ENCODE measurements at regions not wholly inside any gene's neighbourhood (a gene's known extent, or its start where the extent isn't known, plus 50 kb on each side); places are given as distances from the start of the nearest gene placed in this dataset.
"Not testable (repeated sequence)": the region's sequence is repeated elsewhere in the genome, so short reads cannot be mapped to it uniquely, and the experiment has no call there.

DNA sequence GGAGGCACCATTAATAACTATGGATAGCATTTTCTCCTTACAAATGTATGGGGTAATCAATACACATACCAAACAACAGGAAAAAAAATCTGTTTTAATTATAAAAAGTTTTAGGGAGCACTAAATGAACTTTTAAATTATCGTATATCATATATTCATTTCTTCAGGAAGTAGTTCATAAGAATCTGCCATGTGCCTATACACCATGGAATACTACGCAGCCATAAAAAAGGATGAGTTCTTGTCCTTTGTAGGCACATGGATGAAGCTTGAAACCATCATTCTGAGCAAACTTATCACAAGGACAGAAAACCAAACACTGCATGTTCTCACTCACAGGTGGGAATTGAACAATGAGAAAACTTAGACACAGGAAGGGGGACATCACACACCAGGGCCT lies 162.1 kb upstream of the RASA1 start:
- DNase-seq (ENCODE audit: low read depth): no peak

DNA sequence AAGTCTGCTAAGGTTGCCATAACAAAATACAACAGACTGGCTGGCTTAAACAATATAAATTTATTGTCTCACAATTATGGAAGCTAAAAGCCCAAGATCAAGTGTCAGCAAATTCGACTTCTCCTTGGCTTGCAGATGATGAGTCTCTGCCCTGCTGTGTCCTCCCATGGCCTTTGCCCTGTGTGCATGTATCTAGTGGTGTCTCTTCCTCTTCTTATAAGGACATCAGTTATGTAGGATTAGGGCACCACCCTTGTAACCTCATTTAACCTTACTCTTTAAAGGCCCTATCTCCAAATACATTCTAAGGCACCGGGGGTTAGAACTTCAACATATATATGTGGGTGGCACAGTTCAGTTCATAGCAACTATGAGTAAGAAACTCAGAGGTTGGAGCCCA lies 157.9 kb upstream of the RASA1 start:
- no peak for DNase-seq (ENCODE audit: low read depth)

DNA sequence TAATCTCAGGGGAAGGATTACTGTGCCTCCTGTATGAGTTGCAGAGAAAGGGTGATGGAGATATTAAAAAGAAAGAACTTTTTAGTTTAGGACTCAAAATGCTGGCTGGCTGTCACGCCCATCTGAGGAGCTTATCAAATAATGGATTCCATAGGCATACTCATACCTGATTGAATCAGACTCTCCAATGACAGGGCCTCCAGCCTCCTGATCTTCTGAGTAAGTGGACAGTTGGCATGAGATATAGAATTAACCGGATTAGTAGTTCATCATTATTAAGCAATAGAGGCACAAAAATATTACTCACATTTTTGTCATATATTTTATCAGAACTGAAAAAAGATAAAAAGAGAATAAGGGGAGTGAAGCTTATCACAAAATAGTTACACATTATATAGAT lies 157.0 kb upstream of the RASA1 start:
- no peak for DNase-seq (ENCODE audit: low read depth)

DNA sequence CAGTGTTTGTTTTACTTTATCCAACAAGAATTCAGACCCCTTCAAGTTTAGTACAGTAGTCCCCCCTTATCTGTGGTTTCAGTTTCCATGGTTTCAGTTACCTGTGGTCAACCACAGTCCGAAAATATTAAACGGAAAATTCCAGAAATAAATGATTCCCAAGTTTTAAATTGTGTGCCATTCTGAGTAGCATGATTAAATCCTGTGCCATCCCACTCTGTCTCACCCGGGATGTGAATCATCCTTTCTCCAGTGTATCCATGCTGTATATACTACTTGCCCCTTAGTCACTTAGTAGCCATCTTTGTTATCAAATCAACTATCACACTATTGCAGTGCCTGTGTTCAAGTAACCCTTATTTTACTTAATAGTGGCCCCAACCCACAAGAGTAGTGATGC lies 153.8 kb upstream of the RASA1 start:
- no peak for DNase-seq (ENCODE audit: low read depth)

DNA sequence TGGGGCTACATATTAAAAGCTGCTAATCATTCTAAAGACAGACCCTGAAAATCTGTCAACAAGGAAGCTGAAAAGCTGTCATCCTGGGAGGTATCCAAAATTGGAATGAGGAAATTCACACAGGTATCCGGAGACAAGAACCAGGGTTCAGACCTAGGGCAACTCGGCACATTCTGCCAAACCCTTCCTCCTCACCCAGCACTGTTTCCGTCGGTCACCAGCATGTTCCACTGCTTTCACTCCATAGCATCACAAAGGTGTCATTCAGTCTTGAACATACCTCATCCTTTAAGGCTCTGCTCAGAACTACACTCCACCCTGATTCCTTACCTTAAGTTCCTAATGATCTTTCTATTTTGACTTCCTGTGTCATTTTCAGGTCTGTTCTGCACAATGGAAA lies 153.1 kb upstream of the RASA1 start:
- DNase-seq (ENCODE audit: low read depth): no peak

DNA sequence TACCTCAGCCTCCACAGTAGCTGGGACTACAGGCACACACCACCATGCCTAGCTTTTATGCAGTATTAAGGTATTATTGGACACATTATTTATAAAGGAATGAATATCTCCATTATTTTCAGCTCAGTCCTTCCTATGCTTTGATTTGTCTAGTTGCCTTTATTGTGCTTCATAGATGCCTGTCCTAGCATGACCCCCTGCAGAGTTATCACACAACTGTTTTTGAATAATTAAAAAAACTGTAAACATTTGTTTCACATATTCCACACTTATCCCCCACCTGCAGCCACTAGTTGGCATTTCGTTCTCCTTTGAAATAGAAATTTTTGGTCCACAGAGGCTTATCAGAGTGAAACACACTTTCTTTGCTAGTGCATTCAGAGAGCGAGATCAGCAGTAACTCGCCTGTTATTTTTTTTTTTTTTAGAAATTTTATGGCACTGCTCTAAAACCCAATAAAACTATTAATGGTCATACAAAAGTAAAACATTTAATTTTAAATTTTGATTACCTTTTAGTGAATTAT lies 151.8 kb upstream of the RASA1 start:
- no peak for DNase-seq (ENCODE audit: low read depth)

DNA sequence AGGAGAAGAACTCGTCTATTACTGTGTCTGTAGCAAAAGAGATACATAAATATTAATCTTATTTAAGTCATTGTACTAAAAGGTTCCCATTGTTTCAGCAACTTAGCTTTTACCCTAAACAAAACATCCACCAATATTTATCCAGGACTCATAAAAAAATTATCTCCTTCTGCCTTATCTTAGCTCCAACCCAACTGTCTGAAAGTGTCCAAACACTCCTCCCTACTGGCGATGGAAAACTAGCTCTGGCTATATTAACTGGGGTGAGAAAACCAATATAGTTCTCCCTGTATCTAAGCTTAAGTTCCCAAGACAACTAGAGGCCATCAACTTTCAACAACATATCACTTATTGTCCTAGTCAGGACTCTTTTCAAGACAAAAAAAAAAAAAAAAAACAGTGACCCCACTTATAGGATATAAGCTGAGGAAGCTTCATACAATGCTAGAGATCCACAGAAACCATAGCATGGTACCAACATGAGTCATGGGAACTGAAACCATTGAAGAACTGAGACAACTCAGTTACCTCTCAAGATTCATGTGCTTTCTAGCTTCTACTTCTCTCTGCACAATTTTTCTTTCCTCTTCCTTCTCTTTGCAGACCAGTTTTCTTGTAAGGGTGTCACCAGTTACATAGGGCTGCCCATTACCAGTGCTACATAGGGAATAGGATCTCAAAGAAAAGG lies 150.7 kb upstream of the RASA1 start:
- DNase-seq (ENCODE audit: low read depth): no peak

DNA sequence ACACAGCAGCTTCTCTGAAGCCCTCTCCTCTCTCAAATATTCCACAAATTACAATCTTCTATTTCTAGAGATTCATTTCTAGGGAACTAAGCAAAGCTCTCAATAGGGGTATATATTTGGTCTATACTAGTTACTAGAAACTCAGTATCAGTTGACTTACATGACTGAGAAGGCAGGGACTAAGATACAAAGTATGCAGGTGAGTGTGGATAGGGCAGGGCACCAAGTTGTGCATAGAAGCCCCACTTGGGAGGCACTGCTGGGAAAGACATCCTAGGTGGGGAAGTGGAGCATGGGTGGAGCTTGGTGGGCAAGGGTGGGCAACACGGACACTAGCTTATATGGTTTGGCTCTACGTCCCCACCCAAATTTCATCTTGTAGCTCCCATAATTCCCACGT lies 148.1 kb upstream of the RASA1 start:
- DNase-seq (ENCODE audit: low read depth): no peak

DNA sequence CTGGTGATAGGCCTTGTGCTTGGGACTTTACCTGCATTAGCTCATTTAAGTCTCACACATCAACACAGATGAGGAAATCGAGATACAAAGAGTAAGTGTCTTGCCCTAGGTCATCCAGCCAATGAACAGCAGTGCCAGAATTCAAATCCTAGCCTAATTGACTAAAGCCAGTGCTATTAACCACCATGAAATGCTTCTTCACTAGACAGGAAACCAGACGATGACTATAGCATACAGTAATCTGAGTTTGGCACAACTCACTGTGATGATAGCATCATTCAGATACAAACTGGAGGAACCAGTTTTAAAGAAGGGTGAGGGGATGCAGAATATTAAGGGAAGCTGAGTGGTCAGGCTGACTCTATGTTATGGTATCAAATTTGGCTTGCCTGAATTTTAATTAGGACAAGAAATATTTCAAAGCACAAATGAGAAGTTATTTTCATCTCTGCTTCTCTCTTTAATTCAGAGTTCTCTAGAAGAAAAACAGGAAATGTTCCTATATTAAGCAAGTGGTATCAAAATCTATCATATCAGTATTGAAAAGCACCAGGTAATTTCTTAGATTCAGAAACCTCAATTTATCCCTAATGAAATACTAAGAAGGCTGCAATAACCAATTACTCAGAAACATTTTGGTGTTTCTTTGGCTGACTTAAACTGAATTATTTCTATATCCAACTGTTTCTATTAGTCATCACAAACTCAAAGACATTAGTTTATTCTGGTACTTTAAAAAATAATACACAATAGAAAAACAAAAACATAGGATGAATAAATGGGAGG lies 147.0 kb upstream of the RASA1 start:
- no peak for DNase-seq (ENCODE audit: low read depth)

DNA sequence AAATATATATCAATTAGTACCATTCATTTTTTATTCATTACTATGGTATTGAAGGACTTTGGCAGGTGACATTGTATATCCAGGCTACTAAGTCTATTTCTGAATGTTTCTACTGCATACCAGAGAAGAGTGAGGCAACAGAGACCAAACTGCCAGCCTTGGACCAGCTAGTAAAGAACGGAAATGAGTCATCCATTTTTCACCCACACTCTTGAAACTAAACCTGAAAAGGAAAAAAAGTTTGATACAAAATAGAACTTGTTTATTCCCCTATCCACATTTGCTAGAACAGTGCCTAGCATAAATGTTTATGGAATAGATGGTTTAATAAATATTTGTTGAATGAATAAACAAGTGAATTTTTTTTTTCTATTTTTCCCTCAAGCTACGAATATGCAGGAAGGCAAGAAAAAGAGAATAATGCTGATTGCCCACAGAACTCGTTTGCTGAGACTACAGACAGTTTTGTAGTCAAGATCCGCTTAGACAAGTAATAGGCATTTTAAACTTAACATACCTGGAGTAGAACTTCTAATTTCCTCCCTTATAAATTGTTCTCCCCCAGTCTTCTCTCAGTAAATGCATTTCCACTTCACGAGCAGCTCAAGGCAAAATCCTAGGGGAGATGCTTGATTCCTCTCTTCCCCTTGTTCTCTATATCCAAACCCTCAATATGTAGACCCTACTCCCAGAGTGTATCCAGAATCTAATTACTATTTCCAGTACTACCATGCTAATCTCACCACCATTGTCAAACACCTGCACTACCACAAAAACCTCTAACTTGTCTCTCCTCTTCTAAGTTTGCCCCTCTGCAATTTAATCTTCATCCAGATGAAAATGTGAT lies 146.2 kb upstream of the RASA1 start:
- DNase-seq (ENCODE audit: low read depth): no peak

DNA sequence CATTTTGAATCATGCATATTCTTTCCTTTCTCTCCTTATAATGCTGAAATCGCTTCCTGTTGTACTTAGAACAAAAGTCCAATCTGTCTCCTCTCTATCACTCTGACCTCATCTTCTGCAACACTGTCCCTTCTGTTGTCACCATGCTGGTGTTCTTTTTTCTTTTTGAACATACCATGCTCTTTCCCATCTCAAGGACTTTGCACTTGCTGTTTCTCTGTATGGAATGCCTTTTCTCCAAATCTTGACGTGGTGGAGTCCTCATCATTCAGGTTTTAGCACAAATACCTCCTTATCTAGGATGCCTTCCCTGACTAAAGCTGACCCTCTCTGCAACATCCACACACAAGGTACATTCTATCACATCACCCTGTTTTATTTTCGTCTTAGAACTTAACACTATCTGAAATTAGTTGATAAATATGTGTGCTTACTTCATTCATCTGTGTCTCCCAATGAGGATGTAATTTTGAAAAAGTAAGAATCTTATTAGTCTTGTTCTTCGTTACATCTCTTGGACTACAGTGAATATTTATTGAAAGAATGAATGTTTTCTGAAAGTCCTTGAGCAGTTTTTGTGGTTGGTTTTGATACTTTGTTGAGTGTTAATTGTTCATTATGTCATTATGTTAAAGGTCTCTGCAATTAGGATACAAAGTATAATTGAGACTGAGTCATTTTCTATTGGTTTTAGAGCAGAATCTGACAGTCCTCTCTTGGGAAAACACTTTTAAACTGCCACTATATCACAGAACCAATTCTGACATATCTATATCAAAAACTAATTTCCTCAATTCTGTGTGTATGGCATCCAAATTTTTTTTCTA lies 145.3 kb upstream of the RASA1 start:
- no peak for DNase-seq (ENCODE audit: low read depth)

DNA sequence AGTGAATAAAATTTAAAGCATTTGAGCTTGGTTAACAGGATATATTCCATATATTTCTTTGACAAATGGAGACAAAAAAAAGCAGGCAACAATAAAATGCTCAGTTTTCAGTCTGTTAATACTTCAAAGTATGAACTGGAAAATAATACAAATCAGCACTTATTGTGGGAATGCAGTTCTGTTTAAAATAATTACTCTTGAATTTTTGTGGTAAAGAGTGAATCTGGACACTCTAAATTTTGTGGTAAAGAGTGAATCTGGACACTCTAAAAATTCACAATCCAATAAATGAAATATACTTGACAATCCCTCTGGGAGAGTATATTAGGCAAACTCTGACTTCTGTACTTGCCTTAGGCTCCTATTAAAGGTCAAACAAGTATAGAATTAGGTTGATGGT lies 141.9 kb upstream of the RASA1 start:
- DNase-seq (ENCODE audit: low read depth): no peak

DNA sequence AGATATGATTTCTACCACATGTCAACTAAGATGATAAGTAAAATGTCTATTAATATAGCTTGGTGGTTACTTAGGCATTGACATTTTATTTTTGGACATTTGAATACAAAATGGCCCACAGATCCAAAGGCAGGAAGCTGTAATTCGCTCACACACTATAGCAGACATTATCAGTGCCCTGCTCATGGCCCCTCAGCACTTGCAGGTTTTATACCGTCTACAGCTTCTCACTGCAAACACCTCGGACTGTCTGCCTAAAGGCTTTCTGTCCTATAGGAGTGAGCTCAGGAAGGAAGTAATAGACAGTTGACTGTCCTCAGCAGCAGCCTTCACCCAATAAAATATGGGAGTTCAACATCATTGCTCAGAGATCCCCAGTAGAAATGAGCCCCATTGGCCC lies 140.8 kb upstream of the RASA1 start:
- no peak for DNase-seq (ENCODE audit: low read depth)

DNA sequence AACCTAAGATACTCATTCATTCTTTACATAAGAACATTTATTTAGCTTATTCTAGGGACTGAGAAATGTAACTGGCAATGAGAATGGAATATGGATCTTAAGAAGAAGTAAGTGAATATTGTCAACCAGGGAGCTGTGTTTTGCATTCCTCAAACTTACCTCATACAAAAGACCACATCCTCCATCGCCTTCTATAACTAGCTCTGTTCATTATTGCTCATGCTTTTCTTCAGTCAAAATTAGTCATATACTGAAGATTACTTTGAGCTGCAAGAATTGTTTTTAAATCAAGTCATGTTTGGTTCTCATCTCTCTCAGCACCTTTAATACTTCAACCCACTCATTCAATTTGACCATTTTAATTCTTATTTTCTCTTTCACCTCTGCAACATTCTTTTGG lies 140.3 kb upstream of the RASA1 start:
- no peak for DNase-seq (ENCODE audit: low read depth)

DNA sequence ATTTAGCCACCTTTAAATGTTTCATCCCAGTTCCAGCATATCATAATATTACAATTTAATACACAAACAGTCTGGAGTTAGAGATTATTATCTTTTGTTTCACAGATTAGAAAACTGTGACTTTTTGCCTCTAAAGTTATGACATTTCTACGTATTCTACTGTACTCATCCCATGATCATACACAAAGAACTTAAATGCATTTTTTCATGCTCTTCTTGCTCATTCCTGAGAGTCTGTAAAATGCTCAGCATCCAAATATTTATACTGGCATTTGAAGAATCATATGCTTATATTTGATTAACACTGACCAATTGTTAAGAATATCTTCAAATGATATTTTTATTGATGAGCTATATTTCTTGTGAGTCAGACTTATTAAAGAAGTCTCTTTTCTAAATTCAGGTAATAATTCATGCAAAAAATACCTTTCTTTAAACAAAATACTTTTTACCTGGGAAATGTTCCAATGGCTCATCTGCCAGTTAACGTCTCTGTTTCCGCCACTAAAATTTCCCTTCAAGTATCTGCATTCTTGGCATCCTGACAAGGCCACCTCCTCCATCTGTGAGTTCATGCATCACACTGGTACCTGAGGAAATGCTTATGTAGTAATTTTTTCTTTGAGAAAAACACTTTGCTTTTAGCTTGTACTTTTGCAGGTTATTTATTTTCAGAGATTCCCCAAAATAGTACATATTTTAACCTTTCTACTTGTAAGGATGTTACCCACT lies 139.6 kb upstream of the RASA1 start:
- no peak for DNase-seq (ENCODE audit: low read depth)

DNA sequence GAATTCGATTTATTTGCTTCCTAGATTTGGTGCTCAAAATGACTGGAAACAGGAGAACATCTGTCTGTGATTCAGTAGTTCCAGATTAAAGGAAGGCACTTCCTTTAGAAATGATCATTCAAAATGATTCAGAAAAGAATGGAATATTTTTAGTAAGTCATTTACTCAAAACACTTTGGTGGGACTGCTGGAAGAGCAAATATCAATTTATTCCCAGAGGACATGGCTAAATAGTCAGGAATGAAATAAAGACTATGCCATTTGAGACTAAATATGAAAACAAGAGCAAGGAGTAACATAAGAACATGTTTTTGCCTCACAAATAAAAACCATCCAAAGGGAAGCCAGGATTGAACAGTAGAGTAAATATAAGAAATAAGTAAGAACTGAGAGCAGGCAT lies 138.6 kb upstream of the RASA1 start:
- DNase-seq (ENCODE audit: low read depth): no peak

DNA sequence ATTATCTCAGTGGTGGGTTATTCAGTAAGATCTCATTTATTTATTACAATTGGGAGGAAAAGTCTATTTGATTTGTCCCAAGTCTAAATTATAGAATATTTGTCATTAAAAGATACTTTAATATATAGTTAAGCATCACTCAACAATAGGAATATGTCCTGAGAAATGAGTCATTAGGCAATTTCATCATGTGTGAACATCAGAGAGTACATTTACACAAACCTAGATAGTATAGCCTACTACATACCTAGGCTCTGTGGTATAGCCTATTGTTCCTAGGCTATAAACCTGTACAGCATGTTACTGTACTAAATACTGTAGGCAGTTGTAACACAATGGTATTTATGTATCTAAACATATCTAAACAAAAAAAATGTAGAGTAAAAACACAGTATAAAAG lies 135.0 kb upstream of the RASA1 start:
- no peak for DNase-seq (ENCODE audit: low read depth)

DNA sequence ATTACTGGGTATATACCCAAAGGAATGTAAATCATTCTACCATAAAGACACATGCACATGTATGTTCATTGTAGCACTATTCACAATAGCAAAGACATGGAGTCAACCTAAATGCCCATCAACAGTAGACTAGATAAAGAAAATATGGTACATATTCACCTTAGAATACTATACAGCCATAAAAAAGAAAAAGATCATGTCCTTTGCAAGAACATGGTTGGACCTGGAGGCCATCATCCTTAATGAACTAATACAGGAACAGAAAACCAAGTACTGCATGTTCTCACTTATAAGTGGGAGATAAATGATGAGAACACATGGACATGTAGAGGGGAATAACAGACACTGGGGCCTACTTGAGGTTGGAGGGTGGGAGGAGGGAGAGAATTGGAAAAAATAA lies 133.2 kb upstream of the RASA1 start:
- DNase-seq (ENCODE audit: low read depth): not testable (repeated sequence)

DNA sequence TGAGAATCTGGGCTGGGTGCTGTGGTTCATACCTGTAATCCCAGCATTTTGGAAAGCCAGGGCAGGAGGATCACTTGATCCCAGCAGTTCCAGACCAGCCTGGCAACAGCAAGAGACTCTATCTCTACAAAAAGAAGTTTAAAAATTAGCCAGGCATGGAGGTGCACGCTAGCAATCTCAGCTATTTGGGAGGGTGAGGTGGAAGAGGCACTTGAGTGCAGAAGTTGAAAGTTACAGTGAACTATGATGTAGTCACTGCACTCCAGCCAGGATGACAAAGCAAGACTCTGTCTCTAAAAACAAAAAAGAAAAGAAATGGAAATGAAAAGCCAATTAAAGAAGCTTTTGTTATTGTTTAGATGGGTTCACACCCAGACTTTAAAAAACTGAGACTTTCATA lies 131.6 kb upstream of the RASA1 start:
- no peak for DNase-seq (ENCODE audit: low read depth)

DNA sequence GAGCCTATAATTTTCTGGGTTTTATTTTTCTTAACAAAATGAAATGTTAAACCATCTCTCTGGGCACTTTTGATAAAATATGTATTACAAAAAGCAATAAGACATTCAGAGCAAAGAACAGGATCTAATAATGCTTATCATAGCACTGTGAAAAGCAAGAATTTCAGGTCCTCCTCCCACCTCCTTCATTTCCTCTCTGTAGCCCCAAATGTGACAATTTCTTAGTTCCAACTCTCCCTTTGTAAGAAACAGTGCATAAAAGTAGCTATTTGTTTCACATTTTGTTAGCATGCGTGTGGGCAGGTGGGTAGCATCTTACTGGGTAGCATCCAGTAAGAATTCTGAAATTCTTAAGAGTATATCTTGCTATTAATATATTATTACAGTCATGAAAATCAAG lies 130.9 kb upstream of the RASA1 start:
- no peak for DNase-seq (ENCODE audit: low read depth)

DNA sequence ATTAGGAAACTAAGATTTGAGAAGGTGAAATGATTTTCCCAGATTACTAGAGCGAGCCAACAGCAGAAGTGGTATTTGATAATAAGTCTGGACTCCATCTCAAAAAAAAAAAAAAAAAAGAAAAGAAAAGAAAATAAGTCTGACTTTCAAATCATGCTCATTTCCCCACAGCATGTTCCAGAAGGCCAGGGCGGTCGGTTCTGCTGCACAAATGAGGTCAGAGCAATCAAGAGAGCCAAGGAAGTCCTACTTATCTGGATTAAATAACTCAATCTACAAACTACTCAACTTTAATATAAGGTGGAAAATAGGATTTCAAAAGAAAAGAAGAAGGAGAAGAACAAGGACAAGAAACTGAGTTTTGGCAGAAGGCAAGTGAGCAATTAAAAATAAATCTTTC lies 130.4 kb upstream of the RASA1 start:
- DNase-seq (ENCODE audit: low read depth): no peak
